ENCODE measurements at regions not wholly inside any gene's neighbourhood (a gene's known extent, or its start where the extent isn't known, plus 50 kb on each side); places are given as distances from the start of the nearest gene placed in this dataset.

DNA sequence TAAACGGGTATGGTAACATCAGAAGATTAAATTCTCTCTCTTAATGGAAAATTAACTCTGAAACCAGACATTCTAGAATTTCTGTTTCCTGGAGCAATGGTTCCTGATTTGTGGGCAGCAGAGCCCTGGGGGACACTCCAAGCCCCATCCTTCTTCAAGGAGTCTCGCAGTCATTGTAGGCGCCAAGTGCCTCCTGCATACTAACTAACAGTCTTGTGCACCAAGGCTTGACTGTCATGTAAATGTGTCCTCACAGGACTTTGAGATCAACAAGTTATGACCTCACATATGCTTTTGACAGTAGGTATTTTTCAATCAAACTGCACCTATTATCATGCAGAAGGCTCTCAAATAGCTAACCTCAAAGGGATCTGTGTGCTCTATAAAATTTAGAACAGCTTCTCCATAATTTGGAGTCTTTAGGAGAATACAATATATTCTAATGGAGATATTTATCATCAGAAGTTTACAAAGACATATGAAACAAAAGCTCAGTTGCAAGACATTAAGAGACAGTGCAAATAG, 52.1 kb upstream of the COPS8 start:
- Histone ChIP-seq H3K4me3 (no peak overlapping the region), H3K27ac (no peak overlapping the region), H3K36me3 (ENCODE audit: insufficient read depth in 1 of 2, low read depth in 1 of 2) (no peaks in the 10 kb centered on the region), H3K9me3 (no peaks in the 10 kb centered on the region), H3K4me1 (no peaks in the 10 kb centered on the region), H3K27me3 (ENCODE audit: insufficient read depth in 3 of 3, low read length in 2 of 3) (no peaks in the 10 kb centered on the region)
- intact Hi-C loops (cut with DNase I): no loop called here
- no peak for ATAC-seq
- DNase-seq: no peak
- TF ChIP-seq, protein P1, sequence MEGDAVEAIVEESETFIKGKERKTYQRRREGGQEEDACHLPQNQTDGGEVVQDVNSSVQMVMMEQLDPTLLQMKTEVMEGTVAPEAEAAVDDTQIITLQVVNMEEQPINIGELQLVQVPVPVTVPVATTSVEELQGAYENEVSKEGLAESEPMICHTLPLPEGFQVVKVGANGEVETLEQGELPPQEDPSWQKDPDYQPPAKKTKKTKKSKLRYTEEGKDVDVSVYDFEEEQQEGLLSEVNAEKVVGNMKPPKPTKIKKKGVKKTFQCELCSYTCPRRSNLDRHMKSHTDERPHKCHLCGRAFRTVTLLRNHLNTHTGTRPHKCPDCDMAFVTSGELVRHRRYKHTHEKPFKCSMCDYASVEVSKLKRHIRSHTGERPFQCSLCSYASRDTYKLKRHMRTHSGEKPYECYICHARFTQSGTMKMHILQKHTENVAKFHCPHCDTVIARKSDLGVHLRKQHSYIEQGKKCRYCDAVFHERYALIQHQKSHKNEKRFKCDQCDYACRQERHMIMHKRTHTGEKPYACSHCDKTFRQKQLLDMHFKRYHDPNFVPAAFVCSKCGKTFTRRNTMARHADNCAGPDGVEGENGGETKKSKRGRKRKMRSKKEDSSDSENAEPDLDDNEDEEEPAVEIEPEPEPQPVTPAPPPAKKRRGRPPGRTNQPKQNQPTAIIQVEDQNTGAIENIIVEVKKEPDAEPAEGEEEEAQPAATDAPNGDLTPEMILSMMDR (IDR thresholded peaks at IDR 0.05): no peak
- WGBS, 3 donors: 79 to 81% (median 80%) methylated on average over 3 of the region's 3 CpGs

DNA sequence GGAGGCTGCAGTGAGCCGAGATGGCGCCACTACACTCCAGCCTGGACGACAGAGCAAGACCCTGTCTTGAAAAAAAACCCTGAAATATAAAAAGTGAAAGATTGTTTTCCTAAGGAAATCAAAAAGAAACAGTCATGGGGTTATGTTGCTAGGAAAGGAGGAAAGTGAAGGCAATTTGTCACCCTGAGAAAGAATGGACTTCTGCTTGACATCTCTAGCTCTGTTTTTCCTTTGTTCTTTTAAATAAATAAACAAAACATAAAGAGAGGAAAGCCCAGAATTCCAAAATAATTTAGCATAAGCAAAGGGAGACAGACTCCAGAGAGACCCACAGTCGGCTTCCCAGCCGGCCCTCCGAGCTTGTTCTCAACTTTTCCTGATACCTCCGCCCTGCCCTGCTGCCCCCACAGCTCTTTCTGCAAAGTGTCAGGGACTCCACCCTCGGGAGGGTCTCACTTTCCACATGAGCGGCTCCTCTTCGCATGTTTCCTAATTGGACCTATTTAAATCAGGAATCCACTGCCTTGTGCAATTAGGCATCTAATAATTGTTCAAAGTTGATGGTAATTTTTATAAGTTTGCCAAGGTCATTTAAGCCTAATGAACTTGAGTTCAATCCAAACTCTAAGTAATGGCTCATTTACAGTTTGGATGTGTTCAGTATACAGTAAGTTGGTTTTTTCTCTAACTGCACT, 49.8 kb upstream of the COPS8 start:
- no peaks in the 10 kb centered on the region for H3K4me1 ChIP-seq
- H3K4me3 ChIP-seq: no peak overlapping the region
- H3K9me3 ChIP-seq: no peaks in the 10 kb centered on the region
- H3K27me3 ChIP-seq (ENCODE audit: insufficient read depth in 3 of 3, low read length in 2 of 3): no peaks in the 10 kb centered on the region
- H3K36me3 ChIP-seq (ENCODE audit: insufficient read depth in 1 of 2, low read depth in 1 of 2): no peaks in the 10 kb centered on the region
- intact Hi-C loops (cut with DNase I): no loop called here
- 83 to 85% (median 83%) methylated on average over 10 of the region's 10 CpGs for WGBS, 3 donors
- TF ChIP-seq, protein P1 (IDR thresholded peaks at IDR 0.05): no peak
- ATAC-seq (no peak), DNase-seq (no peak)
- H3K27ac ChIP-seq: no peak overlapping the region

Measured in psoas muscle (tissue), 7 donors.